Ascending aorta (tissue), 2 donors: ENCODE measurements at regions not wholly inside any gene's neighbourhood (a gene's known extent, or its start where the extent isn't known, plus 50 kb on each side); places are given as distances from the start of the nearest gene placed in this dataset.

ENCODE experiments used
- DNase-seq, 2 donors: peaks; one replicate each; pipeline ENCODE4 v3.0.0-alpha.2; 2019; ENCODE audit warnings: low spot score in 2 of 2
- H3K27ac ChIP-seq, 2 donors: fragments of 200-600 bp; sonication (generic); one replicate each; pipeline ENCODE4 v1.5.1; 2016 to 2017; ENCODE audit warnings: mild to moderate bottlenecking in 1 of 2
- H3K27me3 ChIP-seq: fragments of 200-600 bp; sonication (generic); one replicate; pipeline ENCODE4 v1.5.1; 2017
- H3K36me3 ChIP-seq, 2 donors: fragments of 200-600 bp; sonication (generic); one replicate each; pipeline ENCODE4 v1.5.1; 2016
- H3K4me1 ChIP-seq, 2 donors: fragments of 200-600 bp; sonication (generic); one replicate each; pipeline ENCODE4 v1.5.1; 2016 to 2017; ENCODE audit warnings: mild to moderate bottlenecking in 1 of 2
- H3K4me3 ChIP-seq, 2 donors: fragments of 200-600 bp; sonication (generic); one replicate each; pipeline ENCODE4 v1.5.1; 2016 to 2017; ENCODE audit warnings: mild to moderate bottlenecking in 1 of 2
- H3K9me3 ChIP-seq, 2 donors: fragments of 200-600 bp; sonication (generic); one replicate each; pipeline ENCODE4 v1.5.1; 2016
- intact Hi-C: fragments of 100-400 bp; cut with DNase I; formaldehyde crosslinking; loops from one replicate; pipeline ENCODE4 v1.15.1; 2023
- TF ChIP-seq, protein P1 (sequence below), 3 experiments: fragments of 200-600 bp in 2 of 3; fragments of 450-650 bp in 1 of 3; sonication (generic) in 2 of 3; IDR thresholded peaks; one replicate each; pipeline ENCODE4 v1.5.1; 2016 to 2019; ENCODE audit warnings: antibody characterized with exemption in 3 of 3, mild to moderate bottlenecking in 1 of 3, moderate library complexity in 1 of 3

GRCh38 chr12:128116537-128116936, 150.4 kb upstream of the TMEM132C start:
- Histone ChIP-seq H3K27me3 (no peaks in the 10 kb centered on the region), H3K4me1 (no peaks in the 10 kb centered on the region), H3K36me3 (no peaks in the 10 kb centered on the region), H3K4me3 (no peak overlapping the region), H3K9me3 (no peaks in the 10 kb centered on the region), H3K27ac (no peak overlapping the region)
- intact Hi-C loops: no loop called here
- no peak for DNase-seq
- TF ChIP-seq, protein P1, sequence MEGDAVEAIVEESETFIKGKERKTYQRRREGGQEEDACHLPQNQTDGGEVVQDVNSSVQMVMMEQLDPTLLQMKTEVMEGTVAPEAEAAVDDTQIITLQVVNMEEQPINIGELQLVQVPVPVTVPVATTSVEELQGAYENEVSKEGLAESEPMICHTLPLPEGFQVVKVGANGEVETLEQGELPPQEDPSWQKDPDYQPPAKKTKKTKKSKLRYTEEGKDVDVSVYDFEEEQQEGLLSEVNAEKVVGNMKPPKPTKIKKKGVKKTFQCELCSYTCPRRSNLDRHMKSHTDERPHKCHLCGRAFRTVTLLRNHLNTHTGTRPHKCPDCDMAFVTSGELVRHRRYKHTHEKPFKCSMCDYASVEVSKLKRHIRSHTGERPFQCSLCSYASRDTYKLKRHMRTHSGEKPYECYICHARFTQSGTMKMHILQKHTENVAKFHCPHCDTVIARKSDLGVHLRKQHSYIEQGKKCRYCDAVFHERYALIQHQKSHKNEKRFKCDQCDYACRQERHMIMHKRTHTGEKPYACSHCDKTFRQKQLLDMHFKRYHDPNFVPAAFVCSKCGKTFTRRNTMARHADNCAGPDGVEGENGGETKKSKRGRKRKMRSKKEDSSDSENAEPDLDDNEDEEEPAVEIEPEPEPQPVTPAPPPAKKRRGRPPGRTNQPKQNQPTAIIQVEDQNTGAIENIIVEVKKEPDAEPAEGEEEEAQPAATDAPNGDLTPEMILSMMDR (IDR thresholded peaks at IDR 0.05): no peak

DNA sequence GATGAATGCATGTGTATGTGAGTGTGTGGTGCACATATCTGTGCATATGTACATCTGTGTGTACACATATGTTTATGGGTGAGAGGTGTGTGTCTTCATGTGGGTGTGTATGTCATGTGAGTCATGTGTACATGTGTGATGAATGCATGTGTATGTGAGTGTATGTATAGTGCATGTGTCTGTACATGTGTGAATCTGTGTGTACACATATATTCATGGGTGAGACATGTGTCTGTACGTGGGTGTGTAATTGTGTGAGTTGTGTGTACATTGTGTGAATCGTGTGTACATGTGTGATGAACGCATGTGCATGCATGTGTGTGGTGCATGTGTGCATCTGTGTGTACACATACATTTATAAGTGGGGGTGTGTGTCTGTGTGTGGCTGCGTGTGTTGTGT, 146.9 kb upstream of the TMEM132C start:
- no peak overlapping the region for H3K4me3 ChIP-seq
- no peaks in the 10 kb centered on the region for H3K4me1 ChIP-seq
- intact Hi-C loops: no loop called here
- no peaks in the 10 kb centered on the region for H3K9me3 ChIP-seq
- TF ChIP-seq, protein P1 (IDR thresholded peaks at IDR 0.05): no peak
- H3K36me3 ChIP-seq: no peaks in the 10 kb centered on the region
- DNase-seq: no peak
- H3K27me3 ChIP-seq: no peaks in the 10 kb centered on the region
- H3K27ac ChIP-seq: no peak overlapping the region

GRCh38 chr12:128121424-128121823, 145.5 kb upstream of the TMEM132C start:
- no peak for DNase-seq
- H3K27me3 ChIP-seq: no peaks in the 10 kb centered on the region
- TF ChIP-seq, protein P1 (IDR thresholded peaks at IDR 0.05): no peak
- H3K27ac ChIP-seq: no peak overlapping the region
- no peaks in the 10 kb centered on the region for H3K4me1 ChIP-seq
- intact Hi-C loops: no loop called here
- no peaks in the 10 kb centered on the region for H3K9me3 ChIP-seq
- no peak overlapping the region for H3K4me3 ChIP-seq
- no peaks in the 10 kb centered on the region for H3K36me3 ChIP-seq

DNA sequence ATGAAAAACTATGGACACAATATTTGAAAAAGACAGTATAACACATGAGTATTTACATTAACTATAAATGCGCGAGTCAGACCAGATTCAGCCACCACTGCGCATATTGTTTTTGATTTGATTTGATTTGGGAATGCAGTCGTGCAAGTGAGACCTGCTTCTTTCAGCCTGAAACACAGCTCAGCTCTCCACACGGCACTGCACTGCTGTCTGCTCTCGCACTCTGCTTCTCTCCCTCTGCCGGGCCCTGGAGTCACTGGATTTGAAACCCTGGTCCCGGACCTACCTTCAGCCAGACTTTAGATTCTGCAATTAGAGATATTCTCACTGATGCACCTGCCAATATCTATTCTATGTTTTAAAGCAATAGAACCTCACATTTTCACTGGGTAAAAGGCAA, 143.9 kb upstream of the TMEM132C start:
- TF ChIP-seq, protein P1 (IDR thresholded peaks at IDR 0.05): no peak
- Histone ChIP-seq H3K27me3 (no peaks in the 10 kb centered on the region), H3K4me3 (no peak overlapping the region), H3K9me3 (no peaks in the 10 kb centered on the region), H3K27ac (no peak overlapping the region), H3K4me1 (no peaks in the 10 kb centered on the region), H3K36me3 (no peaks in the 10 kb centered on the region)
- intact Hi-C loops: no loop called here
- no peak for DNase-seq

DNA sequence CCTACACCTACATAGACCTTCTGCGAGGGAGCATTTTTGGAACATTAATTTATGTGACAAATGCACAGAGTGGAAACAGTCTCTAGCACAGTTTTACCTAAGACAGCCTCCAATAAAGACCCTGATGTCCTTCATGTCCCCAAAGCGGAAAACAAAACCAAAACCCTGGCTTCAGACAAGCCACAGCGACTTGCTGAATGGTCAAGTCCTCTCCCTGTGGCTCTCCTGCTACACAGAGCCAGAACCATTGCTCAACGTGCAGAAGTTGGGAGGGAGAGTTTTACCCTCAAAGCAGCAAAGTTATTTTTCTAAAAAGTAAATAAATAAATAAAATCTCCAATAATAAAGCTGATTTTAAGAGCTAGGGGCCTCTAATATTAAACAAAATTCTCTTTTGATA, 135.0 kb upstream of the TMEM132C start:
- H3K27me3 ChIP-seq: no peaks in the 10 kb centered on the region
- intact Hi-C loops: no loop called here
- no peak for DNase-seq
- no peak overlapping the region for H3K4me3 ChIP-seq
- TF ChIP-seq, protein P1 (IDR thresholded peaks at IDR 0.05): no peak
- no peak overlapping the region for H3K27ac ChIP-seq
- no peaks in the 10 kb centered on the region for H3K9me3 ChIP-seq
- no peaks in the 10 kb centered on the region for H3K36me3 ChIP-seq
- H3K4me1 ChIP-seq: no peaks in the 10 kb centered on the region
